ENCODE measurements at regions not wholly inside any gene's neighbourhood (a gene's known extent, or its start where the extent isn't known, plus 50 kb on each side); places are given as distances from the start of the nearest gene placed in this dataset.

GRCh38 chr10:63915240-63915639 is 394.0 kb downstream of the REEP3 start:
- no peaks in the 10 kb centered on the region for H3K4me1 Mint-ChIP-seq
- H3K27me3 Mint-ChIP-seq (ENCODE audit: low read depth, poor library complexity) = peaks cover 13% of the 10 kb centered on the region
- TF ChIP-seq CTCF (IDR thresholded peaks at IDR 0.05) = no peak
- H3K9me3 Mint-ChIP-seq = no peaks in the 10 kb centered on the region
- H3K36me3 Mint-ChIP-seq (ENCODE audit: low read depth) = no peaks in the 10 kb centered on the region
- H3K4me3 Mint-ChIP-seq = no peak overlapping the region
- no peak overlapping the region for H3K27ac Mint-ChIP-seq
- no peak for DNase-seq

- Mint-ChIP-seq H3K4me3 (no peak overlapping the region), H3K36me3 (ENCODE audit: low read depth) (no peaks in the 10 kb centered on the region), H3K27me3 (ENCODE audit: low read depth, poor library complexity) (peaks cover 13% of the 10 kb centered on the region), H3K9me3 (no peaks in the 10 kb centered on the region), H3K4me1 (peaks cover 16% of the 10 kb centered on the region), H3K27ac (no peak overlapping the region)
- DNase-seq = no peak
- no peak for TF ChIP-seq CTCF (IDR thresholded peaks at IDR 0.05)
Measured at GRCh38 chr10:63917363-63917762, 396.2 kb downstream of the REEP3 start.

GRCh38 chr10:63919575-63920279 is 398.5 kb downstream of the REEP3 start:
- Mint-ChIP-seq H3K27me3 (ENCODE audit: low read depth, poor library complexity) (peaks cover 8% of the 10 kb centered on the region), H3K4me3 (no peak overlapping the region), H3K36me3 (ENCODE audit: low read depth) (no peaks in the 10 kb centered on the region), H3K9me3 (no peaks in the 10 kb centered on the region), H3K27ac (no peak overlapping the region), H3K4me1 (peaks cover 31% of the 10 kb centered on the region)
- no peak for TF ChIP-seq CTCF (IDR thresholded peaks at IDR 0.05)
- no peak for DNase-seq

- Mint-ChIP-seq H3K4me3 (no peak overlapping the region), H3K36me3 (ENCODE audit: low read depth) (no peaks in the 10 kb centered on the region), H3K9me3 (no peaks in the 10 kb centered on the region), H3K4me1 (peaks cover 31% of the 10 kb centered on the region), H3K27me3 (ENCODE audit: low read depth, poor library complexity) (peaks cover 8% of the 10 kb centered on the region), H3K27ac (no peak overlapping the region)
- no peak for DNase-seq
- TF ChIP-seq CTCF (IDR thresholded peaks at IDR 0.05) = no peak
Measured at GRCh38 chr10:63920926-63921325, 399.7 kb downstream of the REEP3 start.

GRCh38 chr10:63921908-63922467 is 400.8 kb downstream of the REEP3 start:
- no peak for TF ChIP-seq CTCF (IDR thresholded peaks at IDR 0.05)
- Mint-ChIP-seq H3K27me3 (ENCODE audit: low read depth, poor library complexity) (peaks cover 5% of the 10 kb centered on the region), H3K27ac (peak overlapping the region; percentile 40), H3K4me1 (peaks cover 31% of the 10 kb centered on the region), H3K36me3 (ENCODE audit: low read depth) (no peaks in the 10 kb centered on the region), H3K4me3 (no peak overlapping the region), H3K9me3 (no peaks in the 10 kb centered on the region)
- no peak for DNase-seq
